Nephron progenitor cell (in vitro differentiated cells): ENCODE measurements at regions not wholly inside any gene's neighbourhood (a gene's known extent, or its start where the extent isn't known, plus 50 kb on each side); places are given as distances from the start of the nearest gene placed in this dataset.

Experiments used
- DNase-seq: peaks from one replicate; pipeline ENCODE4 v3.0.0; 2021
- H3K27ac Mint-ChIP-seq: 2 replicates; pipeline ENCODE4 v1.8.0; 2021; ENCODE audit warnings: mild to moderate bottlenecking, moderate library complexity, mixed read lengths
- H3K27me3 Mint-ChIP-seq: 2 replicates; pipeline ENCODE4 v1.8.0; 2021; ENCODE audit warnings: mild to moderate bottlenecking, low read depth, mixed read lengths; ENCODE audit not compliant: poor library complexity
- H3K36me3 Mint-ChIP-seq: 2 replicates; pipeline ENCODE4 v1.8.0; 2021; ENCODE audit warnings: low read depth, mixed read lengths
- H3K4me1 Mint-ChIP-seq: 2 replicates; pipeline ENCODE4 v1.8.0; 2021; ENCODE audit warnings: mixed read lengths
- H3K4me3 Mint-ChIP-seq: 2 replicates; pipeline ENCODE4 v1.8.0; 2021; ENCODE audit warnings: mild to moderate bottlenecking, moderate library complexity, mixed read lengths
- H3K9me3 Mint-ChIP-seq: 2 replicates; pipeline ENCODE4 v1.8.0; 2021; ENCODE audit warnings: mild to moderate bottlenecking, moderate library complexity, mixed read lengths
- TF ChIP-seq, protein P1 (sequence below): fragments of 200-600 bp; sonication (generic); IDR thresholded peaks from 2 replicates; pipeline ENCODE4 v1.5.0; 2021; ENCODE audit warnings: antibody characterized with exemption

DNA sequence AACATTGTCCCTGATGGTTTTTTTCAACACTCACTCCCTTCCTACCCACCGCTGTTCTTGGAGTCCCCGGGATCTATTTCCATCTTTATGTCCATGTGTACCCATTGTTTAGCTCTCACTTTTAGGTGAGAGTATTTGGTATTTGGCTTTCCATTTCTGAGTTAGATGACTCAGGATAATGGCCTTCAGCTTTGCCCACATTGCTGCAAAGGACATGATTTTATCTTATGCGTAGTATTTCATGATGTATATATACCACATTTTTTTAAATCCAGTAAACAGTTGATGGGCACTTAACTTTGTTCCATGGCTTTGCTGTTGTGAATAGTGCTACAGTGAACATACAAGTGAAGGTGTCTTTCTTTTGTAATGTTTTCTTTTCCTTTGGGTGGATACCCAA is 123.5 kb upstream of the KITLG start:
- no peak for DNase-seq
- Mint-ChIP-seq H3K27me3 (peaks cover 3% of the 10 kb centered on the region), H3K27ac (no peak overlapping the region), H3K4me1 (no peaks in the 10 kb centered on the region), H3K36me3 (no peaks in the 10 kb centered on the region), H3K4me3 (no peak overlapping the region), H3K9me3 (peaks cover 7% of the 10 kb centered on the region)
- TF ChIP-seq, protein P1, sequence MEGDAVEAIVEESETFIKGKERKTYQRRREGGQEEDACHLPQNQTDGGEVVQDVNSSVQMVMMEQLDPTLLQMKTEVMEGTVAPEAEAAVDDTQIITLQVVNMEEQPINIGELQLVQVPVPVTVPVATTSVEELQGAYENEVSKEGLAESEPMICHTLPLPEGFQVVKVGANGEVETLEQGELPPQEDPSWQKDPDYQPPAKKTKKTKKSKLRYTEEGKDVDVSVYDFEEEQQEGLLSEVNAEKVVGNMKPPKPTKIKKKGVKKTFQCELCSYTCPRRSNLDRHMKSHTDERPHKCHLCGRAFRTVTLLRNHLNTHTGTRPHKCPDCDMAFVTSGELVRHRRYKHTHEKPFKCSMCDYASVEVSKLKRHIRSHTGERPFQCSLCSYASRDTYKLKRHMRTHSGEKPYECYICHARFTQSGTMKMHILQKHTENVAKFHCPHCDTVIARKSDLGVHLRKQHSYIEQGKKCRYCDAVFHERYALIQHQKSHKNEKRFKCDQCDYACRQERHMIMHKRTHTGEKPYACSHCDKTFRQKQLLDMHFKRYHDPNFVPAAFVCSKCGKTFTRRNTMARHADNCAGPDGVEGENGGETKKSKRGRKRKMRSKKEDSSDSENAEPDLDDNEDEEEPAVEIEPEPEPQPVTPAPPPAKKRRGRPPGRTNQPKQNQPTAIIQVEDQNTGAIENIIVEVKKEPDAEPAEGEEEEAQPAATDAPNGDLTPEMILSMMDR, result no peak

DNA sequence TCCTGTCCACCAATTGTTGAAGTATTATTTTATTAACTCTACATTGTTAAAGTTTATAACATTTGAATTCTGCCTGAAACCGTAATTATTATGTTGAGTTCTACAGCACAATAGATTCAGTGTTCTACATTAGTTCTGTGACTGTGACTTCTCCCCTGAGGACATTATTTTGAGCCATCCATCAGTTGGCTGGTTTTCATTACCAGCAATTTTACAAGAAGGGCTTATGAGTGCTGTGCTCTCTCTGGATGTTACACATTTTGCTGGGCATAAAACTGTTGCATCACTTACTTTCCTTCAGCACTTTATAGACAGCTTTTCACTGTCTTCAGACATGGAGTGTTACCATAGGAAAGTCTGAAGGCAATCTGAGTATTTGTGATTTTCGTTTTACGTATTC is 118.2 kb upstream of the KITLG start:
- H3K9me3 Mint-ChIP-seq, result peaks cover 11% of the 10 kb centered on the region
- H3K27ac Mint-ChIP-seq, result no peak overlapping the region
- no peak for DNase-seq
- TF ChIP-seq, protein P1, result no peak
- H3K36me3 Mint-ChIP-seq, result no peaks in the 10 kb centered on the region
- H3K27me3 Mint-ChIP-seq, result no peaks in the 10 kb centered on the region
- H3K4me3 Mint-ChIP-seq, result no peak overlapping the region
- H3K4me1 Mint-ChIP-seq, result no peaks in the 10 kb centered on the region

DNA sequence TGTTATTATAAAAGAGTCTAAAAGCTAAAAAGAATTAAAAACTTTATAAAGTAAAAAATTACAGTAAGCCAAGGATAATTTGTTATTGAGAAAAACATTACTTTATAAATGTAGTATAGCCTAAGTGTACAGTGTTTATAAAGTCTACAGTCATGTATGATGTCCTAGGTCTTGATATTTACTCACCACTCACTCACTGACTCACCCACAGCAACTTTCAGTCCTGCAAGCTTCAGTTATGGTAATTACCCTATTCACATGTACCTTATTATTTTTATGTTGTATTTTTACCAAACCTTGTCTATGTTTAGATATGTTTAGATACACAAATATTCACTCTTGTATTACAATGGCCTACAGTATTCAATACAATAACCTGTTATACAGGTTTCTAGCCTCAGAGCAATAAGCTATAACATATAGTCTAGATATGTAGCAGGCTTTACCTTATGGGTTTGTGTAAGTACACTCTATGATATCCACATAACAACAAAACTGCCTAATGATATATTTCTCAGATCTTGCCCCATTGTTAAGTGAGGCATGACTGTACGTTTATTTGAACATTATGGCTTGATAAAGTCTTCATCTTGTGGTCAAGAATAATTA is 113.7 kb upstream of the KITLG start:
- H3K27ac Mint-ChIP-seq, result no peak overlapping the region
- TF ChIP-seq, protein P1, result no peak
- no peaks in the 10 kb centered on the region for H3K36me3 Mint-ChIP-seq
- peaks cover 11% of the 10 kb centered on the region for H3K9me3 Mint-ChIP-seq
- H3K4me3 Mint-ChIP-seq, result no peak overlapping the region
- H3K4me1 Mint-ChIP-seq, result no peaks in the 10 kb centered on the region
- DNase-seq, result no peak
- H3K27me3 Mint-ChIP-seq, result no peaks in the 10 kb centered on the region

DNA sequence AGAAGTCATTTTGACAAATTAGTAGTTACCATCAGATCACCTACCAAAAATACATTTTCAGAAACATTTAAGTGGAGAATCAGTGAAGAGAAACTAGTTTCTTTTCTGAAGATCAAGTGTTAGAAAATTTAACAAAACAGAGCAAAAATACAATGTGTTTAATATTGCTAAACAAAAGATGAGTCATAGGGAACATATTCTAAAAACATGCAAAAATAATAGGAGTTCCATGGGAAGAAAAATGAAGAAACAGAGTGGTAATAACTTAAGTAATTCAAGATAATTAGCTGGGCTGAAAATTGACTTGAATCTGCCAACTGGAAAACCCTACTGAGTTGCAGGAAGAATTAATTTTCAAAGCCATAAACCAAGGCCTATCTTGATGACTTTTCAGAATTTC is 111.5 kb upstream of the KITLG start:
- TF ChIP-seq, protein P1, result no peak
- no peaks in the 10 kb centered on the region for H3K4me1 Mint-ChIP-seq
- H3K4me3 Mint-ChIP-seq, result no peak overlapping the region
- no peaks in the 10 kb centered on the region for H3K27me3 Mint-ChIP-seq
- H3K27ac Mint-ChIP-seq, result no peak overlapping the region
- no peak for DNase-seq
- H3K9me3 Mint-ChIP-seq, result peaks cover 11% of the 10 kb centered on the region
- H3K36me3 Mint-ChIP-seq, result no peaks in the 10 kb centered on the region

DNA sequence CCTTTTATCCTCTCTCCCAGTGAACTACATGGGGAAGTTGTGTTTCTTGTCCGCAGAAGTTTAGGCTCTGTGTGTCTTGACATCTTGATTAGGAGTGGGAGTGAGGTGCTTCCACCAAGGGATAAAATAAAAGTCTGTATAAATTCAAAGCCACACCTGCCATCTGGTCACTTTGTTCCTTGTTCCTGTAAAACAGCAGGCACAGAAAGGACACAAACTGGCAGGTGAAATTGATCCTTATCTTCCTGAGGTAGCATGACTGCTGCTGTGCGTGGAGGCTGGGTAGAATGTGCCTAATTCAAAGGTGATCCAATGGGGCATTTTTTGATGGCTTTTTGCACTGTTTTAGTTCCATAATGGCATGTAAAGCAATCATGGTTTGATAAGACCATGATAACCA is 104.3 kb upstream of the KITLG start:
- no peak for DNase-seq
- TF ChIP-seq, protein P1, result no peak
- no peak overlapping the region for H3K27ac Mint-ChIP-seq
- no peaks in the 10 kb centered on the region for H3K9me3 Mint-ChIP-seq
- no peaks in the 10 kb centered on the region for H3K36me3 Mint-ChIP-seq
- no peaks in the 10 kb centered on the region for H3K27me3 Mint-ChIP-seq
- no peak overlapping the region for H3K4me3 Mint-ChIP-seq
- no peaks in the 10 kb centered on the region for H3K4me1 Mint-ChIP-seq

DNA sequence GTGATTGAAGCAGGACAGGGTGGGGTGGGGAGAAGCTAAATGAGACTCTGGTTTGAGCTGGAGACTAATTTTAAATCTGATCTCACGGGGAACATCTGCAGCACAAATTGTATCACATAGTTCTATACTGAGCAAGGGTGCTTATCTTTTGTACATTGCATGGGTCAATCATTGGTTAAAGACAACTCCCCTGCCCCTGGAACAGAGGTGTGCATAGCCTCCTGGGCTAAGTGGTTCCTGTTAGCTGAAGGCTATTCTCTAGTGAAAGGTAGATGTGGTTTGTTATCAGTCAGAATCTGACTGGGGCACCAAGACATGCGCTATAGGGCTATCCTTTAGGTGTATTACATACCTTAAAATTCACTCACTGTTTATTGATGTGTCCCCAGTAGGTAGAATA is 103.9 kb upstream of the KITLG start:
- TF ChIP-seq, protein P1, result no peak
- DNase-seq, result no peak

More for the DNA sequence above, 103.9 kb upstream of the KITLG start:
- no peaks in the 10 kb centered on the region for H3K36me3 Mint-ChIP-seq
- H3K4me3 Mint-ChIP-seq, result no peak overlapping the region
- H3K27me3 Mint-ChIP-seq, result no peaks in the 10 kb centered on the region
- H3K4me1 Mint-ChIP-seq, result no peaks in the 10 kb centered on the region
- H3K9me3 Mint-ChIP-seq, result no peaks in the 10 kb centered on the region
- H3K27ac Mint-ChIP-seq, result no peak overlapping the region
